ENCODE measurements at regions not wholly inside any gene's neighbourhood (a gene's known extent, or its start where the extent isn't known, plus 50 kb on each side); places are given as distances from the start of the nearest gene placed in this dataset.

GRCh38 chr3:152060701-152061100 is 187.3 kb downstream of the SUCNR1 start:
- H2AFZ ChIP-seq (ENCODE audit: low read depth, low read length, poor library complexity, severe bottlenecking) = peak overlapping the region; percentile 12
- no peaks in the 10 kb centered on the region for H3K4me1 ChIP-seq (ENCODE audit: control insufficient read depth in 1 of 2, insufficient read depth in 2 of 2, low read length in 2 of 2)
- H3K4me2 ChIP-seq (ENCODE audit: low read length) = no peak overlapping the region
- no peak for DNase-seq (ENCODE audit: low read depth, low spot score)
- H4K20me1 ChIP-seq (ENCODE audit: insufficient read depth) = no peaks in the 10 kb centered on the region
- TF ChIP-seq FOSL1 (IDR thresholded peaks at IDR 0.05; ENCODE audit: low read depth) = no peak
- TF ChIP-seq ELF1 (IDR thresholded peaks at IDR 0.05; ENCODE audit: borderline replicate concordance, low read depth) = no peak
- no peak for TF ChIP-seq JUND (IDR thresholded peaks at IDR 0.05)
- TF ChIP-seq TCF7L2 (IDR thresholded peaks at IDR 0.05; ENCODE audit: borderline replicate concordance, extremely low read depth, insufficient read depth, insufficient read length) = no peak
- no peak for TF ChIP-seq EZH2phosphoT487 (IDR thresholded peaks at IDR 0.05; ENCODE audit: borderline replicate concordance)
- TF ChIP-seq, protein P1, sequence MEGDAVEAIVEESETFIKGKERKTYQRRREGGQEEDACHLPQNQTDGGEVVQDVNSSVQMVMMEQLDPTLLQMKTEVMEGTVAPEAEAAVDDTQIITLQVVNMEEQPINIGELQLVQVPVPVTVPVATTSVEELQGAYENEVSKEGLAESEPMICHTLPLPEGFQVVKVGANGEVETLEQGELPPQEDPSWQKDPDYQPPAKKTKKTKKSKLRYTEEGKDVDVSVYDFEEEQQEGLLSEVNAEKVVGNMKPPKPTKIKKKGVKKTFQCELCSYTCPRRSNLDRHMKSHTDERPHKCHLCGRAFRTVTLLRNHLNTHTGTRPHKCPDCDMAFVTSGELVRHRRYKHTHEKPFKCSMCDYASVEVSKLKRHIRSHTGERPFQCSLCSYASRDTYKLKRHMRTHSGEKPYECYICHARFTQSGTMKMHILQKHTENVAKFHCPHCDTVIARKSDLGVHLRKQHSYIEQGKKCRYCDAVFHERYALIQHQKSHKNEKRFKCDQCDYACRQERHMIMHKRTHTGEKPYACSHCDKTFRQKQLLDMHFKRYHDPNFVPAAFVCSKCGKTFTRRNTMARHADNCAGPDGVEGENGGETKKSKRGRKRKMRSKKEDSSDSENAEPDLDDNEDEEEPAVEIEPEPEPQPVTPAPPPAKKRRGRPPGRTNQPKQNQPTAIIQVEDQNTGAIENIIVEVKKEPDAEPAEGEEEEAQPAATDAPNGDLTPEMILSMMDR (IDR thresholded peaks at IDR 0.05 in 2 of 3, conservative IDR thresholded peaks at IDR 0.05 in 1 of 3; ENCODE audit: borderline replicate concordance in 1 of 3, insufficient read depth in 1 of 3, low read depth in 2 of 3, low read length in 2 of 3) = no peak
- no peak for TF ChIP-seq RAD21 (IDR thresholded peaks at IDR 0.05; ENCODE audit: low read depth)
- no peak overlapping the region for H3K27ac ChIP-seq (ENCODE audit: low read depth, low read length)
- no peaks in the 10 kb centered on the region for H3K36me3 ChIP-seq (ENCODE audit: control insufficient read depth in 1 of 2, insufficient read depth in 2 of 2, low read length in 2 of 2)
- H3K27me3 ChIP-seq (ENCODE audit: insufficient read depth, low read length) = no peaks in the 10 kb centered on the region
- ChIA-PET POLR2A (no interaction called here), RAD21 (ENCODE audit: low non-redundant PET in 1 of 2, low total read pairs in 2 of 2, uncharacterized antibody in 2 of 2, unreplicated experiment in 2 of 2) (no interaction called here), CTCF (no interaction called here)
- no peaks in the 10 kb centered on the region for H3K9me3 ChIP-seq (ENCODE audit: control insufficient read depth in 1 of 2, insufficient read depth in 1 of 2, low read depth in 1 of 2, low read length in 2 of 2)
- BruUV-seq (replicated peaks) = no TSS peak
- no peaks in the 10 kb centered on the region for H3K79me2 ChIP-seq (ENCODE audit: insufficient read depth, low read length)
- ATAC-seq = no peak
- no peak overlapping the region for H3K9ac ChIP-seq (ENCODE audit: low read length)
- no peaks in the 10 kb centered on the region for H3K9me2 ChIP-seq (ENCODE audit: insufficient read depth)
- intact Hi-C loops (cut with micrococcal nuclease) = no loop called here
- H3K4me3 ChIP-seq (replicated peaks in 1 of 2; ENCODE audit: low read depth in 1 of 2, low read length in 2 of 2) = no peak overlapping the region

DNA sequence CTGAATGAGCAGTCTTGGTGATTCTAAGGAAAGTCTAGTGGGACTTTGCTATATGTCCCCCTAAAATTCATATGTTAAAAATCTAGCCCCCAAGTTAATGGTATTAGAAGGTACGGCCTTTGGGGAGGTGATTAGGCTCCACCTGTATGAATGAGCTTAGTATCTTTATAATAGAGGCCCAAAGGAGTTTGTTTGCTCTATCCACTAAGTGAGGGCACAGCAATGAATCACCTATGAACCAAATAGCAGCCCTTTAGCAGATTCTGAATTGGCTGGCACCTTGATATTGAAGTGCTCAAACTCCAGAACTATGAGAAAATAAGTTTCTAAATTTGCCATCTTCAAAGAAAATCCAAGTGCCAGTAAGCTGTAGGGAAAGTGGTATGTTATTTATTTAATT is 187.9 kb downstream of the SUCNR1 start:
- BruUV-seq (replicated peaks) = no TSS peak
- H4K20me1 ChIP-seq (ENCODE audit: insufficient read depth) = no peaks in the 10 kb centered on the region
- CTCF ChIA-PET = interaction anchor here (2.0 kb wide), 1 partner anchor 10 kb away, joined by 5 read pairs; no protein-coding TSS in a partner anchor
- H3K4me2 ChIP-seq (ENCODE audit: low read length) = no peak overlapping the region
- H3K36me3 ChIP-seq (ENCODE audit: control insufficient read depth in 1 of 2, insufficient read depth in 2 of 2, low read length in 2 of 2) = no peaks in the 10 kb centered on the region
- H3K79me2 ChIP-seq (ENCODE audit: insufficient read depth, low read length) = no peaks in the 10 kb centered on the region
- no peak for DNase-seq (ENCODE audit: low read depth, low spot score)
- RAD21 ChIA-PET (ENCODE audit: low non-redundant PET in 1 of 2, low total read pairs in 2 of 2, uncharacterized antibody in 2 of 2, unreplicated experiment in 2 of 2) = no interaction called here
- H3K9ac ChIP-seq (ENCODE audit: low read length) = no peak overlapping the region
- H3K27ac ChIP-seq (ENCODE audit: low read depth, low read length) = no peak overlapping the region
- H3K9me2 ChIP-seq (ENCODE audit: insufficient read depth) = no peaks in the 10 kb centered on the region
- intact Hi-C loops (cut with micrococcal nuclease) = no loop called here
- no peaks in the 10 kb centered on the region for H3K27me3 ChIP-seq (ENCODE audit: insufficient read depth, low read length)
- peak overlapping the region; percentile 12 for H2AFZ ChIP-seq (ENCODE audit: low read depth, low read length, poor library complexity, severe bottlenecking)
- no peaks in the 10 kb centered on the region for H3K4me1 ChIP-seq (ENCODE audit: control insufficient read depth in 1 of 2, insufficient read depth in 2 of 2, low read length in 2 of 2)
- no peak overlapping the region for H3K4me3 ChIP-seq (replicated peaks in 1 of 2; ENCODE audit: low read depth in 1 of 2, low read length in 2 of 2)
- TF ChIP-seq YY1 (IDR thresholded peaks at IDR 0.05; ENCODE audit: extremely low read depth, insufficient replicate concordance, low read depth, low read length) (no peak), ZFX (IDR thresholded peaks at IDR 0.05) (no peak), MAX (IDR thresholded peaks at IDR 0.05) (no peak), ELF1 (IDR thresholded peaks at IDR 0.05; ENCODE audit: borderline replicate concordance, low read depth) (no peak), SIN3A (IDR thresholded peaks at IDR 0.05; ENCODE audit: low read depth) (no peak), SRF (IDR thresholded peaks at IDR 0.05; ENCODE audit: low read depth) (no peak), ATF3 (IDR thresholded peaks at IDR 0.05) (no peak), POLR2A (IDR thresholded peaks at IDR 0.05; ENCODE audit: borderline replicate concordance, extremely low read depth, insufficient read depth, insufficient read length) (no peak), POLR2AphosphoS5 (IDR thresholded peaks at IDR 0.05; ENCODE audit: low read depth, low read length) (no peak), CEBPB (IDR thresholded peaks at IDR 0.05; ENCODE audit: low read depth) (no peak), JUND (IDR thresholded peaks at IDR 0.05) (no peak), EZH2 (IDR thresholded peaks at IDR 0.05) (no peak), ZBTB33 (IDR thresholded peaks at IDR 0.05; ENCODE audit: extremely low read depth, insufficient replicate concordance, low read length) (no peak), TCF7L2 (IDR thresholded peaks at IDR 0.05; ENCODE audit: borderline replicate concordance, extremely low read depth, insufficient read depth, insufficient read length) (no peak), SP1 (IDR thresholded peaks at IDR 0.05; ENCODE audit: low read depth) (no peak)
- ATAC-seq = no peak
- no peaks in the 10 kb centered on the region for H3K9me3 ChIP-seq (ENCODE audit: control insufficient read depth in 1 of 2, insufficient read depth in 1 of 2, low read depth in 1 of 2, low read length in 2 of 2)
- POLR2A ChIA-PET = no interaction called here

All from HCT116 (cell line).